ENCODE measurements at regions not wholly inside any gene's neighbourhood (a gene's known extent, or its start where the extent isn't known, plus 50 kb on each side); places are given as distances from the start of the nearest gene placed in this dataset.
A peak's percentile ranks its signal among the peaks of the same experiment; 100 is the strongest.

DNA sequence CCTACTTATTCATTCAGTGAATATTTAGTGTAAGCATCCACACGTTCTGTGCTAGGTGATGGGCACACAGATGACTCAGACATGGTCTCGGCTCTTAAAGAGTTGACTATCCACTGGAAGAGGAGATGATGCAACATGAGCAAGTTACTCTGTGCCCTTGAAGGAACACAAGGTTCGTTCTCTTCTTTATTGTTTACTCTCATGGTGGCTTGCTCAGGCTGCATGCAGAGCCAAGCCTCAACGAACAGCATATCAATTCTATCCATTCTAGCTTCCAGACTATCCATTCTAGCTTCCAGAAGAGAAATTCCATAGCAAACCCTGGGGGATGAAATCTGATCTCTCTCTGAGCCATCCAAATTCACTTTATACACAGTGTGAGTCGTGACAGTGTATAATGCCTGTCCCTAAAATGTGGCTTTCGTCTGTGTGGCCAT, 68.1 kb upstream of the CTAGE1 start:
- peaks cover 10 to 16% of the 10 kb centered on the region in 2 donors for H3K27me3 Mint-ChIP-seq
- DNase-seq: no peak
- no peaks in the 10 kb centered on the region for H3K36me3 Mint-ChIP-seq (ENCODE audit: insufficient read depth)
- H3K4me1 Mint-ChIP-seq (ENCODE audit: low read depth in 2 of 2): no peaks in the 10 kb centered on the region
- H3K4me3 Mint-ChIP-seq: no peak overlapping the region
- ATAC-seq (replicated peaks): no peak
- no peak overlapping the region for H3K27ac Mint-ChIP-seq
- H3K9me3 Mint-ChIP-seq: peaks cover 0 to 2% of the 10 kb centered on the region in 2 donors

GRCh38 chr18:22486667-22487066, 69.0 kb upstream of the CTAGE1 start:
- Mint-ChIP-seq H3K4me1 (ENCODE audit: low read depth in 2 of 2) (no peaks in the 10 kb centered on the region), H3K27me3 (peaks cover 10 to 16% of the 10 kb centered on the region in 2 donors), H3K4me3 (no peak overlapping the region)

GRCh38 chr18:22488554-22488953, 70.8 kb upstream of the CTAGE1 start:
- no peaks in the 10 kb centered on the region for H3K4me1 Mint-ChIP-seq (ENCODE audit: low read depth in 2 of 2)
- no peak overlapping the region for H3K27ac Mint-ChIP-seq
- ATAC-seq (replicated peaks) (no peak), DNase-seq (no peak)
- no peaks in the 10 kb centered on the region for H3K9me3 Mint-ChIP-seq
- no peak overlapping the region for H3K4me3 Mint-ChIP-seq
- no peaks in the 10 kb centered on the region for H3K36me3 Mint-ChIP-seq (ENCODE audit: insufficient read depth)
- peaks cover 10 to 19% of the 10 kb centered on the region in 2 donors for H3K27me3 Mint-ChIP-seq

More at GRCh38 chr18:22486667-22487066, 69.0 kb upstream of the CTAGE1 start:
- Mint-ChIP-seq H3K9me3 (no peaks in the 10 kb centered on the region), H3K36me3 (ENCODE audit: insufficient read depth) (no peaks in the 10 kb centered on the region), H3K27ac (no peak overlapping the region)
- no peak for DNase-seq
- no peak for ATAC-seq (replicated peaks)

GRCh38 chr18:22489704-22490103, 72.0 kb upstream of the CTAGE1 start:
- H3K4me1 Mint-ChIP-seq (ENCODE audit: low read depth in 2 of 2): no peaks in the 10 kb centered on the region
- DNase-seq (no peak), ATAC-seq (replicated peaks) (no peak)
- H3K4me3 Mint-ChIP-seq: no peak overlapping the region
- peaks cover 10 to 23% of the 10 kb centered on the region in 2 donors for H3K27me3 Mint-ChIP-seq
- no peaks in the 10 kb centered on the region for H3K9me3 Mint-ChIP-seq
- H3K27ac Mint-ChIP-seq: no peak overlapping the region
- H3K36me3 Mint-ChIP-seq (ENCODE audit: insufficient read depth): no peaks in the 10 kb centered on the region

GRCh38 chr18:22490429-22490846, 72.7 kb upstream of the CTAGE1 start:
- DNase-seq: no peak
- ATAC-seq (replicated peaks): no peak
- H3K36me3 Mint-ChIP-seq (ENCODE audit: insufficient read depth): no peaks in the 10 kb centered on the region
- H3K4me1 Mint-ChIP-seq (ENCODE audit: low read depth in 2 of 2): no peaks in the 10 kb centered on the region
- no peak overlapping the region for H3K27ac Mint-ChIP-seq
- peaks cover 10 to 23% of the 10 kb centered on the region in 2 donors for H3K27me3 Mint-ChIP-seq
- H3K9me3 Mint-ChIP-seq: no peaks in the 10 kb centered on the region
- no peak overlapping the region for H3K4me3 Mint-ChIP-seq

- Mint-ChIP-seq H3K4me1 (ENCODE audit: low read depth in 2 of 2) (no peaks in the 10 kb centered on the region), H3K36me3 (ENCODE audit: insufficient read depth) (no peaks in the 10 kb centered on the region), H3K27ac (no peak overlapping the region), H3K27me3 (peaks cover 10 to 35% of the 10 kb centered on the region in 2 donors), H3K9me3 (peaks cover 0 to 9% of the 10 kb centered on the region in 2 donors), H3K4me3 (no peak overlapping the region)
- DNase-seq: no peak
- no peak for ATAC-seq (replicated peaks)
These were observed 75.5 kb upstream of the CTAGE1 start for GRCh38 chr18:22493255-22493654.

GRCh38 chr18:22493940-22494339, 76.2 kb upstream of the CTAGE1 start:
- Mint-ChIP-seq H3K36me3 (ENCODE audit: insufficient read depth) (no peaks in the 10 kb centered on the region), H3K9me3 (peaks cover 0 to 9% of the 10 kb centered on the region in 2 donors), H3K4me3 (no peak overlapping the region), H3K27ac (no peak overlapping the region), H3K27me3 (peaks cover 4 to 29% of the 10 kb centered on the region in 2 donors), H3K4me1 (ENCODE audit: low read depth in 2 of 2) (no peaks in the 10 kb centered on the region)
- no peak for DNase-seq
- no peak for ATAC-seq (replicated peaks)

DNA sequence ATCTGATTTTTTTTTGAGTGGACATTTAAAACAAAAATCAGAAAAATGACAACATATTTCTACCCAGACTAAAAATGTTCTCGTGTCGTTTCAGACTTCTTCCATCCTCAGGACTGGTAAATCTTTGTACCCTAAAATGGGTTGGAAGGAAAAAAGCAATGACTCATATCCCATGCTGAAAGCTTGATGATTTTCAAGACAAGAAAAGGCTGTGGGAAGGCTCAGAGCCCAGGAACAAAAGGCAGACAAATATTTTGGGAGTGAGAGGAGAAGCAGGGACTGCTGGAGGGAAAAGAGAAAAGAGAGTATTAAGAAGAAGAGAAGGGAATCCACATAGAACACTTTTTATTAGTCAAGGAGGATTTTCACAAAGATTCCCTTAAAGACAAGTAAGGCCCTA, 77.1 kb upstream of the CTAGE1 start:
- no peak for DNase-seq
- peaks cover 0 to 9% of the 10 kb centered on the region in 2 donors for H3K9me3 Mint-ChIP-seq
- no peak overlapping the region for H3K4me3 Mint-ChIP-seq
- H3K27me3 Mint-ChIP-seq: peaks cover 0 to 26% of the 10 kb centered on the region in 2 donors
- H3K27ac Mint-ChIP-seq: no peak overlapping the region
- H3K36me3 Mint-ChIP-seq (ENCODE audit: insufficient read depth): no peaks in the 10 kb centered on the region
- H3K4me1 Mint-ChIP-seq (ENCODE audit: low read depth in 2 of 2): no peaks in the 10 kb centered on the region
- no peak for ATAC-seq (replicated peaks)

DNA sequence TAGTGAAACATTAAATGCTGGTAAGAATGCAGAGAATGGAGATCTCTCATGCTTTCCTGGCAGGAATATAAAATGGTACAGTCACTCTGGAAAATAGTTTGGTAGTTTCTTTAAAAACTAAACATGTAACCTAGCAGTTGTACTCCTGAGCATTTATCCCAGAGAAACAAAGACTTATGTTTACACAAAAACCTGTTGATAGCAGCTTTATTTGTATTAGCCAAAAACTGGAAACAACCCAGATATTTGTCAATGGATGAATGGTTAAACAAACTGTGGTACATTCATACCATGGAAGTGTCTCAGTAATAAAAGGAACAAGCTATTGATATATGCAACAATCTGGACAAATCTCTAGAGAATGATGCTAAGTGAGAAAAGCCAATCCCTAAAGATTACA, 81.7 kb upstream of the CTAGE1 start:
- ATAC-seq (replicated peaks) (no peak), DNase-seq (no peak)
- Mint-ChIP-seq H3K9me3 (peaks cover 0 to 9% of the 10 kb centered on the region in 2 donors), H3K4me3 (no peak overlapping the region), H3K27me3 (peaks cover 0 to 13% of the 10 kb centered on the region in 2 donors), H3K36me3 (ENCODE audit: insufficient read depth) (no peaks in the 10 kb centered on the region), H3K4me1 (ENCODE audit: low read depth in 2 of 2) (peaks cover 0 to 2% of the 10 kb centered on the region in 2 donors), H3K27ac (no peak overlapping the region)

GRCh38 chr18:22503803-22504202, 86.1 kb upstream of the CTAGE1 start:
- ATAC-seq (replicated peaks): no peak
- Mint-ChIP-seq H3K36me3 (ENCODE audit: insufficient read depth) (no peaks in the 10 kb centered on the region), H3K27ac (no peak overlapping the region), H3K27me3 (no peaks in the 10 kb centered on the region), H3K9me3 (no peaks in the 10 kb centered on the region), H3K4me3 (no peak overlapping the region), H3K4me1 (ENCODE audit: low read depth in 2 of 2) (peaks cover 0 to 11% of the 10 kb centered on the region in 2 donors)
- DNase-seq: no peak

DNA sequence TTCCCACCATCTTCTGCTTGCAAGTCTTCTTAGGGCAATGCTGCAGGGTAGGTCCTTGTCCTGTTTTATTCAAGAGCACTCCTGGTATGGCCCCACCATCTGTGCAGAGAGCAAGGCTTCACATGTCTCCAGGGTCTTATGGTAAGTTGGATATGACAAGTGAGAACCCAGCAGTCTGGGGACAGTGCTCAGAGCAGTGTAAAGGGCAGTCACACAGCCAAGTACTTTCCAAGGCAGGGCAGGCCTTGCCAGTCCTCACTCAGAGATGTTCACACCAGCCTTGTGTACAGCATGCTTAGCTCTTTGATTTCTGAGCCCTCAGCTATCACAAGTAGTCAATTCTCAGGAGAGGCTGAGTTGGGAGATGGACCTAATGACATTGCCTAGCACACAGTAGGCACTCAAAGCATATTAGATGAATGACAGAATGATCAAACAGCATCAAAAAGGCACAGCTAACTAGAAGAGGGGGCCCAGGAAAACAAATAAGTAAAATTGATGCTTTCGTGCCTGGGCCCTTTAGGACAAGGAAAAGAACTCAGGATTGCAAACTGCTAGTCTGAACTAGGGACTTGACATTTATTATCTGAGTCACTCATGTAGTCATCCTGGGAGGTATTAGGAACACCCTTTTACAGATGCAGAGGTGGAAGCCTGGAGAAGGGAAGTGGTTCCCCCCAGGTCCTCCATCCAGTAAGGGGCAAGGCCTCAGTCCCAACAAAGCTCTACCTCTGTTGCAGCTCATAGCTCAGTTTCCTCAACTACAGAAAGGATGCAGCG, 86.7 kb upstream of the CTAGE1 start:
- Mint-ChIP-seq H3K4me3 (no peak overlapping the region), H3K9me3 (no peaks in the 10 kb centered on the region), H3K27ac (peak overlapping the region in 1 of 2 donors; percentile 28), H3K4me1 (ENCODE audit: low read depth in 2 of 2) (peaks cover 0 to 11% of the 10 kb centered on the region in 2 donors), H3K36me3 (ENCODE audit: insufficient read depth) (no peaks in the 10 kb centered on the region), H3K27me3 (no peaks in the 10 kb centered on the region)
- no peak for ATAC-seq (replicated peaks)
- no peak for DNase-seq

DNA sequence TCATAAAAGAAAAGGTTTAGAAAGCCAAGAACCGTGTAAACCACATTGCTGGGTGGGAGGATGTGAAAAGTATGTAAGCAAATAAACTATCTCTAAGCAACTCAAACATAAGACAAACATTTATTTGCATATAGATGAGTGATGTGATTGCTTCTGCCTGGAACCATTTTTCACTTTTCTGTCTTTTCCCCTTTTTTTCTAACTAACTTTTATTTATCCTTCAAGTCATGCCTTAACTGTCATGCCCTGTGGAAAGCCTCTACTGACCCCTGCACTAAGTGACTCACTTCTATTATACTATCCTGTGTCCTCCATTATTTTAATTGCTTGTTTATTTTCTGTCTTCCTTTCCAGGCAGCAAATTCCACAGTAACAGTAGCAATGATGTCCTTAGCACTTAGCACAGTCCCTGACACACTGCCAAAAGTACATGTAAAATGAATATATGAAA, 87.5 kb upstream of the CTAGE1 start:
- Mint-ChIP-seq H3K27me3 (no peaks in the 10 kb centered on the region), H3K4me3 (no peak overlapping the region), H3K27ac (peak overlapping the region in 1 of 2 donors; percentile 28), H3K9me3 (no peaks in the 10 kb centered on the region), H3K4me1 (ENCODE audit: low read depth in 2 of 2) (peaks cover 0 to 11% of the 10 kb centered on the region in 2 donors), H3K36me3 (ENCODE audit: insufficient read depth) (no peaks in the 10 kb centered on the region)
- ATAC-seq (replicated peaks) (no peak), DNase-seq (no peak)

DNA sequence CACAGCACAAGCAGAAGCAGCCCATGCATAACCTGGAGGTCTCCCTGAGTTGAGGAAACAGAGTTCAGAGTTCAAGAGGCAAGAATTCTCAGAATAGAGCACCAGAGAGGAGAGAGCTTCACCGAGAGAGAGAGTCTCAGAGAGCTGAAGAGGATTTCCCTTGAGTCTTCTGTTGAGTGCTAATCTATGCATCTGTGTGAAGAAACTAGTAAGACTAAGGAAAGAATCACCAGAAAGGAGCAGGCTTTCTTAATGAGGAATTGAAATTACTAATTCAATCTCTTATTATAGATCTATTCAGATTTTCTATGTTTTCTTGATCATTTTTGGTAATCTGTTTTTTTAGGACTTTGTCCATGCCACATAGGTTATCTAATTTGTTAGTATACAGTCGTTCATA, 89.3 kb upstream of the CTAGE1 start:
- Mint-ChIP-seq H3K9me3 (no peaks in the 10 kb centered on the region), H3K4me3 (no peak overlapping the region), H3K27me3 (no peaks in the 10 kb centered on the region), H3K36me3 (ENCODE audit: insufficient read depth) (no peaks in the 10 kb centered on the region), H3K27ac (no peak overlapping the region), H3K4me1 (ENCODE audit: low read depth in 2 of 2) (peaks cover 0 to 11% of the 10 kb centered on the region in 2 donors)
- ATAC-seq (replicated peaks) (no peak), DNase-seq (no peak)

DNA sequence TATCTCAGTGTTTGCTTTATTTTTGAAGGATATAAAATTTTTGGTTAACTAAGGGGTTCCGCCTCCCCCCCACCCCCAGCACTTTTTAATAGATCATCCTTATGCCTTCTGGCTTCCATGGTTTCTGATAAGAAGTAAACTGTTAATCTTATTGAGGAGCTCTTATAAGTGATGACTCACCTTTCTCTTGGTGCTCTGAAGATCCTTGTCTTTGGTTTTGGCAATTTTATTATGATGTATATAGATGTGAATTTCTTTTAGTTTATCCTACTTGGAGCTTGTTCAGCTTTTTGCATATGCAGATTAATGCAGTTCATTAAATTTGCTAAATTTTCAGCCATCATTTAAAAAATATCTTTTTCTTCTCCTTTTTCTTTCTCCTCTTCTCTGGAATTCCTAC, 91.7 kb upstream of the CTAGE1 start:
- no peak overlapping the region for H3K27ac Mint-ChIP-seq
- DNase-seq: no peak
- no peak for ATAC-seq (replicated peaks)
- H3K27me3 Mint-ChIP-seq: peaks cover 0 to 11% of the 10 kb centered on the region in 2 donors
- peaks cover 0 to 10% of the 10 kb centered on the region in 2 donors for H3K4me1 Mint-ChIP-seq (ENCODE audit: low read depth in 2 of 2)
- no peak overlapping the region for H3K4me3 Mint-ChIP-seq
- no peaks in the 10 kb centered on the region for H3K36me3 Mint-ChIP-seq (ENCODE audit: insufficient read depth)
- H3K9me3 Mint-ChIP-seq: no peaks in the 10 kb centered on the region

Measured in effector memory CD8-positive, alpha-beta T cell (primary cell).